ENCODE measurements at regions not wholly inside any gene's neighbourhood (a gene's known extent, or its start where the extent isn't known, plus 50 kb on each side); places are given as distances from the start of the nearest gene placed in this dataset.

DNA sequence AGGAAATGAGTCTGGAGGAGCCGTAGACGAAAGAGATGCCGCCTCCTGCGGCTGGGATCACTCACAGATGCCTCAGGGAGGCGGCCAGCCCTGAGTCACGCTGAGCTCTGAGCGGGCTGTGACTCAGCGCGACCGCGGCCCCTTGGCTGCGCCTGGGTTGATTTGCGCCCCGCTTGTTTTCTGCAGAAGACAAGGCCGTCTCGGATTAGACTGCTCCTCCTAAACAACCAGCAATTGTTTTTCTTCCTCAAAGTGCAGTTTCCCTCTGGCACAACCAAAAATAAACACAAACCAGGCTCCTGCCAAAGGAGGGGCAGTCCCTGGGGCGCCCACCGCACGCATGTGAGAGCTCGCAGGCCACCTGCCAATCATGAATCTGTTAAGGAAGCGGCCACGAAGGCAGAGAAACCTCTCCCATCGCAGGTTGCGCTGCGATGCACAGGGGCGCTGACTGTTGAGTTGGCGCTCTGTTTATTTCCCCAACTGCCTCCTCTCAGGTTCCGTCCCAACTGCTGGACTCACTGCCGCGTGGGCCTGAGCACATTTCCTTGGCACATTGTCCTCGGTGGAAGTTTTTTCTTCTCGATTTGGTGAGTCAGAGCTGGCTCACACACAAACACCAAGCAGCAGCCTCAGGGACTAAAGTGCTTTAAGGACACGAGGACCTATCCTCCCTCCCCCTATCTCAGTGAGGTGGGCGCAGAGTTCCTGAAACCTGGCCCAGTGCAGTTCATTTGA, 85.2 kb upstream of the NDUFV2 start:
- Histone ChIP-seq H3K27me3 (ENCODE audit: control insufficient read depth in 4 of 4, insufficient read depth in 4 of 4, low read length in 3 of 4) (no peaks in the 10 kb centered on the region), H3K27ac (ENCODE audit: low read depth in 1 of 2, low read length in 2 of 2) (peak overlapping the region in 1 of 2 donors; percentile 24), H3K9me3 (ENCODE audit: control insufficient read depth in 4 of 4, low read length in 3 of 4) (peaks cover 0 to 2% (median 0%) of the 10 kb centered on the region in 4 donors), H3K9ac (ENCODE audit: low read depth in 1 of 2, low read length in 2 of 2) (no peak overlapping the region), H3K4me1 (ENCODE audit: control insufficient read depth in 4 of 4, insufficient read depth in 4 of 4, low read length in 3 of 4) (no peaks in the 10 kb centered on the region), H3K4me3 (ENCODE audit: low read depth in 1 of 3, low read length in 3 of 3) (no peak overlapping the region), H3K36me3 (ENCODE audit: control insufficient read depth in 4 of 4, insufficient read depth in 3 of 4, low read depth in 1 of 4, low read length in 3 of 4) (no peaks in the 10 kb centered on the region)
- no peak for TF ChIP-seq ATF3 (IDR thresholded peaks at IDR 0.05)
- TF ChIP-seq NR2F2 (IDR thresholded peaks at IDR 0.05), result no peak
- TF ChIP-seq MAX (IDR thresholded peaks at IDR 0.05), result no peak
- TF ChIP-seq ZBTB33 (IDR thresholded peaks at IDR 0.05), result no peak
- TF ChIP-seq SP1 (IDR thresholded peaks at IDR 0.05), result no peak
- no peak for TF ChIP-seq GABPA (IDR thresholded peaks at IDR 0.05 in 1 of 2, conservative IDR thresholded peaks at IDR 0.05 in 1 of 2)
- no peak for TF ChIP-seq HNF4G (IDR thresholded peaks at IDR 0.05)
- TF ChIP-seq RAD21 (IDR thresholded peaks at IDR 0.05), result no peak
- TF ChIP-seq TAF1 (conservative IDR thresholded peaks at IDR 0.05), result no peak
- no peak for TF ChIP-seq YY1 (IDR thresholded peaks at IDR 0.05)
- TF ChIP-seq, protein P1, sequence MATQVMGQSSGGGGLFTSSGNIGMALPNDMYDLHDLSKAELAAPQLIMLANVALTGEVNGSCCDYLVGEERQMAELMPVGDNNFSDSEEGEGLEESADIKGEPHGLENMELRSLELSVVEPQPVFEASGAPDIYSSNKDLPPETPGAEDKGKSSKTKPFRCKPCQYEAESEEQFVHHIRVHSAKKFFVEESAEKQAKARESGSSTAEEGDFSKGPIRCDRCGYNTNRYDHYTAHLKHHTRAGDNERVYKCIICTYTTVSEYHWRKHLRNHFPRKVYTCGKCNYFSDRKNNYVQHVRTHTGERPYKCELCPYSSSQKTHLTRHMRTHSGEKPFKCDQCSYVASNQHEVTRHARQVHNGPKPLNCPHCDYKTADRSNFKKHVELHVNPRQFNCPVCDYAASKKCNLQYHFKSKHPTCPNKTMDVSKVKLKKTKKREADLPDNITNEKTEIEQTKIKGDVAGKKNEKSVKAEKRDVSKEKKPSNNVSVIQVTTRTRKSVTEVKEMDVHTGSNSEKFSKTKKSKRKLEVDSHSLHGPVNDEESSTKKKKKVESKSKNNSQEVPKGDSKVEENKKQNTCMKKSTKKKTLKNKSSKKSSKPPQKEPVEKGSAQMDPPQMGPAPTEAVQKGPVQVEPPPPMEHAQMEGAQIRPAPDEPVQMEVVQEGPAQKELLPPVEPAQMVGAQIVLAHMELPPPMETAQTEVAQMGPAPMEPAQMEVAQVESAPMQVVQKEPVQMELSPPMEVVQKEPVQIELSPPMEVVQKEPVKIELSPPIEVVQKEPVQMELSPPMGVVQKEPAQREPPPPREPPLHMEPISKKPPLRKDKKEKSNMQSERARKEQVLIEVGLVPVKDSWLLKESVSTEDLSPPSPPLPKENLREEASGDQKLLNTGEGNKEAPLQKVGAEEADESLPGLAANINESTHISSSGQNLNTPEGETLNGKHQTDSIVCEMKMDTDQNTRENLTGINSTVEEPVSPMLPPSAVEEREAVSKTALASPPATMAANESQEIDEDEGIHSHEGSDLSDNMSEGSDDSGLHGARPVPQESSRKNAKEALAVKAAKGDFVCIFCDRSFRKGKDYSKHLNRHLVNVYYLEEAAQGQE (IDR thresholded peaks at IDR 0.05), result no peak
- no peak for TF ChIP-seq EGR1 (IDR thresholded peaks at IDR 0.05; ENCODE audit: low read depth in 2 of 2)
- TF ChIP-seq, protein P2, sequence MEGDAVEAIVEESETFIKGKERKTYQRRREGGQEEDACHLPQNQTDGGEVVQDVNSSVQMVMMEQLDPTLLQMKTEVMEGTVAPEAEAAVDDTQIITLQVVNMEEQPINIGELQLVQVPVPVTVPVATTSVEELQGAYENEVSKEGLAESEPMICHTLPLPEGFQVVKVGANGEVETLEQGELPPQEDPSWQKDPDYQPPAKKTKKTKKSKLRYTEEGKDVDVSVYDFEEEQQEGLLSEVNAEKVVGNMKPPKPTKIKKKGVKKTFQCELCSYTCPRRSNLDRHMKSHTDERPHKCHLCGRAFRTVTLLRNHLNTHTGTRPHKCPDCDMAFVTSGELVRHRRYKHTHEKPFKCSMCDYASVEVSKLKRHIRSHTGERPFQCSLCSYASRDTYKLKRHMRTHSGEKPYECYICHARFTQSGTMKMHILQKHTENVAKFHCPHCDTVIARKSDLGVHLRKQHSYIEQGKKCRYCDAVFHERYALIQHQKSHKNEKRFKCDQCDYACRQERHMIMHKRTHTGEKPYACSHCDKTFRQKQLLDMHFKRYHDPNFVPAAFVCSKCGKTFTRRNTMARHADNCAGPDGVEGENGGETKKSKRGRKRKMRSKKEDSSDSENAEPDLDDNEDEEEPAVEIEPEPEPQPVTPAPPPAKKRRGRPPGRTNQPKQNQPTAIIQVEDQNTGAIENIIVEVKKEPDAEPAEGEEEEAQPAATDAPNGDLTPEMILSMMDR (IDR thresholded peaks at IDR 0.05; ENCODE audit: low read depth, low read length, missing input control), result no peak
- no peak for TF ChIP-seq FOXA1 (IDR thresholded peaks at IDR 0.05)
- no peak for TF ChIP-seq FOXA2 (IDR thresholded peaks at IDR 0.05)
- TF ChIP-seq JUND (IDR thresholded peaks at IDR 0.05), result no peak
- TF ChIP-seq HNF4A (conservative IDR thresholded peaks at IDR 0.05), result no peak
- no peak for TF ChIP-seq RXRA (IDR thresholded peaks at IDR 0.05)
- WGBS, result 60% methylated on average over 34 of the region's 34 CpGs
- peak; percentile 46 for DNase-seq (ENCODE audit: low spot score)
